ENCODE measurements at regions not wholly inside any gene's neighbourhood (a gene's known extent, or its start where the extent isn't known, plus 50 kb on each side); places are given as distances from the start of the nearest gene placed in this dataset.

GRCh38 chr1:191589536-191589935 lies 568.7 kb upstream of the RGS18 start:
- Histone ChIP-seq H3K27ac (ENCODE audit: low read depth, low read length, severe bottlenecking) (no peak overlapping the region), H3K9me3 (ENCODE audit: control insufficient read depth, low read length) (no peaks in the 10 kb centered on the region), H3K4me1 (ENCODE audit: control insufficient read depth, insufficient read depth, low read length, poor library complexity, severe bottlenecking) (no peaks in the 10 kb centered on the region), H3K4me3 (ENCODE audit: extremely low read depth, insufficient read depth, low read length, poor library complexity, severe bottlenecking) (no peak overlapping the region), H3K36me3 (ENCODE audit: control insufficient read depth, insufficient read depth, low read length) (no peaks in the 10 kb centered on the region)
- WGBS, 2 experiments (ENCODE audit: insufficient coverage in 2 of 2): 82% methylated on average over 3 of the region's 4 CpGs; no CpG with 5 or more reads in 1 of the 2 experiments

- WGBS, 2 experiments (ENCODE audit: insufficient coverage in 2 of 2): 100% methylated on average over 1 of the region's 3 CpGs; no CpG with 5 or more reads in 1 of the 2 experiments
- Histone ChIP-seq H3K4me1 (ENCODE audit: control insufficient read depth, insufficient read depth, low read length, poor library complexity, severe bottlenecking) (no peaks in the 10 kb centered on the region), H3K36me3 (ENCODE audit: control insufficient read depth, insufficient read depth, low read length) (no peaks in the 10 kb centered on the region), H3K27ac (ENCODE audit: low read depth, low read length, severe bottlenecking) (no peak overlapping the region), H3K9me3 (ENCODE audit: control insufficient read depth, low read length) (no peaks in the 10 kb centered on the region), H3K4me3 (ENCODE audit: extremely low read depth, insufficient read depth, low read length, poor library complexity, severe bottlenecking) (no peak overlapping the region)
Observed at GRCh38 chr1:191590578-191590977, 567.7 kb upstream of the RGS18 start.

GRCh38 chr1:191592039-191592438 lies 566.2 kb upstream of the RGS18 start:
- Histone ChIP-seq H3K4me1 (ENCODE audit: control insufficient read depth, insufficient read depth, low read length, poor library complexity, severe bottlenecking) (no peaks in the 10 kb centered on the region), H3K27ac (ENCODE audit: low read depth, low read length, severe bottlenecking) (no peak overlapping the region), H3K9me3 (ENCODE audit: control insufficient read depth, low read length) (no peaks in the 10 kb centered on the region), H3K36me3 (ENCODE audit: control insufficient read depth, insufficient read depth, low read length) (no peaks in the 10 kb centered on the region), H3K4me3 (ENCODE audit: extremely low read depth, insufficient read depth, low read length, poor library complexity, severe bottlenecking) (no peak overlapping the region)
- 100% methylated on average over 1 of the region's 1 CpG; no CpG with 5 or more reads in 1 of the 2 experiments for WGBS, 2 experiments (ENCODE audit: insufficient coverage in 2 of 2)

DNA sequence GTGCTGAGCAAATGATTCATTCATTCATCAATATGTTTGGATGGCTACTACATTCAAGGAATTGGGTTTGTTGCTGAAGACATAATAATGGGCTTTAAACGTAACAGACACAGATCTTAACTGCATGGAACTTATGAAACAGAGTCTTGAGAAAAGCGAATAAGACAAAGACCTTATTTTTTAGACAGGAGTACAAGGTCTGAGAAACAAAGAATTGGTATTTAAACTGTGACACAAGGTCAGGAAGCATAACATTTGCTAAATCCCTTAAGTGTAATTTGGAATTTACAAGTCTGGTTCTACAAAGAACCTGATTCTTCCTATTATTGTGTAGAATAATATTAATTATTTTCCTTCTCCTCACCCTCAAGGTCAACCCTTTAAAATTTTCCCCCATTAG lies 565.4 kb upstream of the RGS18 start:
- Histone ChIP-seq H3K4me3 (ENCODE audit: extremely low read depth, insufficient read depth, low read length, poor library complexity, severe bottlenecking) (no peak overlapping the region), H3K36me3 (ENCODE audit: control insufficient read depth, insufficient read depth, low read length) (no peaks in the 10 kb centered on the region), H3K9me3 (ENCODE audit: control insufficient read depth, low read length) (no peaks in the 10 kb centered on the region), H3K27ac (ENCODE audit: low read depth, low read length, severe bottlenecking) (no peak overlapping the region), H3K4me1 (ENCODE audit: control insufficient read depth, insufficient read depth, low read length, poor library complexity, severe bottlenecking) (no peaks in the 10 kb centered on the region)
- 92 to 94% methylated on average over 2 of the region's 2 CpGs for WGBS, 2 experiments (ENCODE audit: insufficient coverage in 2 of 2)

GRCh38 chr1:191595170-191595569 lies 563.1 kb upstream of the RGS18 start:
- no peaks in the 10 kb centered on the region for H3K36me3 ChIP-seq (ENCODE audit: control insufficient read depth, insufficient read depth, low read length)
- no peak overlapping the region for H3K4me3 ChIP-seq (ENCODE audit: extremely low read depth, insufficient read depth, low read length, poor library complexity, severe bottlenecking)
- no peak overlapping the region for H3K27ac ChIP-seq (ENCODE audit: low read depth, low read length, severe bottlenecking)
- no peaks in the 10 kb centered on the region for H3K4me1 ChIP-seq (ENCODE audit: control insufficient read depth, insufficient read depth, low read length, poor library complexity, severe bottlenecking)
- 83 to 93% methylated on average over 2 to 3 of the region's 3 CpGs for WGBS, 2 experiments (ENCODE audit: insufficient coverage in 2 of 2)
- H3K9me3 ChIP-seq (ENCODE audit: control insufficient read depth, low read length): no peaks in the 10 kb centered on the region

DNA sequence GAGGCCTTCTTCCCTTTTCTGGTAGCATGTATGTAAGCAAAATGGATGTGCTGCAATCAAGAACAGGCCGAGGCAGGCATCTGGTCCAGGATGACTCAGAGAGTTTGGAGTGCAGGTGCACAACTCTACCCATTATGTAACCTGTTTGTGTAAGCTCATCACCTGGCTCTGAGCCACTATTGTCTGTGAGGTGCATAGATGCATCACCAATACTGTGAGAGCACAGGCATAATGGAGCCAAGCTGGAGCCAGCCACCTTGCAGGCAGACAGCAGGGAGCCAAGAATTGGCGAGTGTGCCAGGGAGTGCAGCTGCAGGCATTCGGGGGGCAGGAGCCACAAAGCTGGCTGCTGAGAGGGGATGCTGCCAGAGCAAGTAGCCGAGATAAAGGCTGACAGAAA lies 549.9 kb upstream of the RGS18 start:
- Histone ChIP-seq H3K27ac (ENCODE audit: low read depth, low read length, severe bottlenecking) (no peak overlapping the region), H3K4me3 (ENCODE audit: extremely low read depth, insufficient read depth, low read length, poor library complexity, severe bottlenecking) (no peak overlapping the region), H3K4me1 (ENCODE audit: control insufficient read depth, insufficient read depth, low read length, poor library complexity, severe bottlenecking) (no peaks in the 10 kb centered on the region), H3K9me3 (ENCODE audit: control insufficient read depth, low read length) (no peaks in the 10 kb centered on the region), H3K36me3 (ENCODE audit: control insufficient read depth, insufficient read depth, low read length) (no peaks in the 10 kb centered on the region)
- WGBS, 2 experiments (ENCODE audit: insufficient coverage in 2 of 2): 88 to 94% methylated on average over 3 to 4 of the region's 4 CpGs

DNA sequence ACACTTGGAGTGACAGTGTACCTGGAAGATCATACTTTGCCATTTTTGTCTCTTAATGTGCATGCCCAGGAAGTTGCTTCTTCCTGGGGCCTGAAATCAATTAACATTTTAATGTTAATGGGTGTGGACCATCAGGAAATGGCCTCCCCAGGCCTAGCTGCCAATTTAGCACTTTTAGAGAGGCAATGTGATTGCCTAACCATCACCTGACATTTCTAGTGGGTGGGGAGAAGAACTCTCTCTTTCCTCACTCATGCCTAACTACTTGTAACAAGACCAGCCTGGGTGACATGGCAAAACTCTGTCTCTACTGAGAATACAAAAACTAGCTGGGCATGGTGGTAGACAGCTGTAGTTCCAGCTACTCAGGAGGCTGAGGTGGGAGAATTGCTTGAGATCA lies 549.0 kb upstream of the RGS18 start:
- Histone ChIP-seq H3K27ac (ENCODE audit: low read depth, low read length, severe bottlenecking) (no peak overlapping the region), H3K36me3 (ENCODE audit: control insufficient read depth, insufficient read depth, low read length) (no peaks in the 10 kb centered on the region), H3K4me1 (ENCODE audit: control insufficient read depth, insufficient read depth, low read length, poor library complexity, severe bottlenecking) (no peaks in the 10 kb centered on the region), H3K4me3 (ENCODE audit: extremely low read depth, insufficient read depth, low read length, poor library complexity, severe bottlenecking) (no peak overlapping the region), H3K9me3 (ENCODE audit: control insufficient read depth, low read length) (no peaks in the 10 kb centered on the region)

DNA sequence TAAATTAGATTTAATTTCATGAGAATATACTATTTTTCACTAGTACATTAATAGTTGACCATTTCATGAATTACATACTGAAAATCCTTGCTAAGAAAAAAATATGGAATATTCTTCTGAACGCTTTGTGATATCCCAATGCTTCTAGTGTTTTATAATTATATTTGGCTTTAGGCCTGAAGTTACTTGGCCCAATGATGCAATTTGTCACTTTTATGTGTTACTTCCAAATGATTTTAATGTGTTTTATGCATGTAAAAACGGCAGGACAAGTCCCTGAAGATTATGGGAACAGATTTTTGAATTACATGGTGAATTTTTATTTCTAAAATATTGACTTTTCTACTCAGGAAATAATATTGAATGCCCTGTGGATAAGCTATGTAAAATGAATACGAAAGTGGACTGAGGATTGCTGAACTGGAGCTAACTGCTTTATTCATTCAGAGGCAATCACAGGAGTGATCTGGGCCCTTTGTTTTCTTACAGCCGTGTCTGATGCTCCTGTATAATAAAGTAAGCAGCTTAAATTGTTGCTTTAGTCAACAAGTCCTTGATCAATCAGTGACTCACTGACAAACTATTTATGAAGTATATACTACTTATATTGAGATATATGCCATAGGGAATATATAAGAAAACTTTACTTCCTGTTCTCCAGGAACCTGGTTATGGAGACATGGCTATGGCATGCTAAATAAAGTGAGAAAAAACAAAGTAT lies 543.0 kb upstream of the RGS18 start:
- H3K27ac ChIP-seq (ENCODE audit: low read depth, low read length, severe bottlenecking): no peak overlapping the region
- H3K9me3 ChIP-seq (ENCODE audit: control insufficient read depth, low read length): no peaks in the 10 kb centered on the region
- H3K36me3 ChIP-seq (ENCODE audit: control insufficient read depth, insufficient read depth, low read length): no peaks in the 10 kb centered on the region
- H3K4me3 ChIP-seq (ENCODE audit: extremely low read depth, insufficient read depth, low read length, poor library complexity, severe bottlenecking): no peak overlapping the region
- H3K4me1 ChIP-seq (ENCODE audit: control insufficient read depth, insufficient read depth, low read length, poor library complexity, severe bottlenecking): no peaks in the 10 kb centered on the region
- 86 to 93% methylated on average over 2 of the region's 4 CpGs for WGBS, 2 experiments (ENCODE audit: insufficient coverage in 2 of 2)

DNA sequence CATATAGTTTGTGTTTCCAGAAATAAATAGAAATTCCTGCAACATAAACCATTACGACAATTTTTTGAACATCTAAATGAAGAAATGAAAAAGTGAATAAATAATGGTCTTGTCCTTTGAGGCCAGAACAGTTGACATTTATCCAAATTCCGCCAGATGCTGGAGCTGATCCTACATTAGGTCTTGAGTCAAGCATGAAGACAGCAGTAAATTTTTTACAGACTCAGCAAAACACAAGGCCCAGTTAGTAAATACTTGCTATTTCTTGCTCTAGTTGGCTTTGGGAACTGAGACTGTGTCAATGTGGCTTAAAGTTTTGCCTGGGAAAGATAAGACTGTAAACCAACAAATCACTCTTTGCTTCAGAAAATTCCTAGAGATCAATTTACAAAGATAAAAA lies 540.1 kb upstream of the RGS18 start:
- H3K36me3 ChIP-seq (ENCODE audit: control insufficient read depth, insufficient read depth, low read length): no peaks in the 10 kb centered on the region
- no peaks in the 10 kb centered on the region for H3K9me3 ChIP-seq (ENCODE audit: control insufficient read depth, low read length)
- no peak overlapping the region for H3K27ac ChIP-seq (ENCODE audit: low read depth, low read length, severe bottlenecking)
- no peak overlapping the region for H3K4me3 ChIP-seq (ENCODE audit: extremely low read depth, insufficient read depth, low read length, poor library complexity, severe bottlenecking)
- WGBS, 2 experiments (ENCODE audit: insufficient coverage in 2 of 2): 100% methylated on average over 1 of the region's 2 CpGs
- H3K4me1 ChIP-seq (ENCODE audit: control insufficient read depth, insufficient read depth, low read length, poor library complexity, severe bottlenecking): no peaks in the 10 kb centered on the region

DNA sequence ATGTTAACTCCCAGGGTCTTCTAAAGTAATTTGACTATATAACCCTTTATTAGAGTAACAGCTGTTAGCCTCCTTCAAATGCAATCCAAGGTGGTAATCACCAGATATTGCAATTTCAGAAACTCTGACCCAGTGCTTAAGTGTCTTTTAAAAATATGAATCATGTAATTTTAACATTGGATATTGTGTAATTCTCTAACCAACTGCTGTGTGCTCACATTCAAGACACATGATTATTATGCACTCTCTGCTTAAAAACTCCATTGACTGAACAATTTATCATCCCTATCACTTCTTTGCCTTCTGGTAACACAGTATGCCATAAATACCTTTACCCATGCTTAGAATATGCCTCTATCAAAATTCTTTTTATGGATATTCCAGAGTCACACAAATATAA lies 537.4 kb upstream of the RGS18 start:
- no peaks in the 10 kb centered on the region for H3K36me3 ChIP-seq (ENCODE audit: control insufficient read depth, insufficient read depth, low read length)
- no peak overlapping the region for H3K4me3 ChIP-seq (ENCODE audit: extremely low read depth, insufficient read depth, low read length, poor library complexity, severe bottlenecking)
- no peak overlapping the region for H3K27ac ChIP-seq (ENCODE audit: low read depth, low read length, severe bottlenecking)
- no peaks in the 10 kb centered on the region for H3K4me1 ChIP-seq (ENCODE audit: control insufficient read depth, insufficient read depth, low read length, poor library complexity, severe bottlenecking)
- no peaks in the 10 kb centered on the region for H3K9me3 ChIP-seq (ENCODE audit: control insufficient read depth, low read length)

DNA sequence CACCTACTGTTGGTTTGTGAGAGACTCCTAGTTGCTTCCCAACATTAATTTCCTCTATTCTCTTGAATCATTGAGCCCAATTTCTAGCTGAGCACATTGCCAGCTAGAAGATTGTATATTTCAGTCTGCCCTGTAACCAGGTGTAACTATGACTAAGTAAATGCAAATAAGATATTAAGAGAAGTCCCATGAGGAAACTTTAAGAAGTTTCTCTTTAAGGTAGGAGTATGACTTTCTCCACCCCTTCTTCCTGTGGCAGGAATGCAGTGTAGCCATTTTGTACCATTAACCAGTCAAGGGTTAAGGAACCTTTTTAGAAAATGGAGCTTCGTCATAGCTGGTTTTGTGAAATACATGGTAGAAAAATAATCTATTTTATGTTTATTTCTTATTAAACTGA lies 534.2 kb upstream of the RGS18 start:
- no peaks in the 10 kb centered on the region for H3K9me3 ChIP-seq (ENCODE audit: control insufficient read depth, low read length)
- H3K27ac ChIP-seq (ENCODE audit: low read depth, low read length, severe bottlenecking): no peak overlapping the region
- H3K4me1 ChIP-seq (ENCODE audit: control insufficient read depth, insufficient read depth, low read length, poor library complexity, severe bottlenecking): no peaks in the 10 kb centered on the region
- no peaks in the 10 kb centered on the region for H3K36me3 ChIP-seq (ENCODE audit: control insufficient read depth, insufficient read depth, low read length)
- H3K4me3 ChIP-seq (ENCODE audit: extremely low read depth, insufficient read depth, low read length, poor library complexity, severe bottlenecking): no peak overlapping the region
- no CpG with 5 or more reads among the region's 1 CpG for WGBS, 2 experiments (ENCODE audit: insufficient coverage in 2 of 2)
